Duodenal mucosa (tissue), 2 donors: ENCODE measurements at regions not wholly inside any gene's neighbourhood (a gene's known extent, or its start where the extent isn't known, plus 50 kb on each side); places are given as distances from the start of the nearest gene placed in this dataset.
"Not testable (repeated sequence)": the region's sequence is repeated elsewhere in the genome, so short reads cannot be mapped to it uniquely, and the experiment has no call there.

Experiments
- H3K27ac ChIP-seq: one replicate; pipeline ENCODE4 v1.7.0; 2013; ENCODE audit warnings: low read depth, low read length
- H3K27me3 ChIP-seq, 2 donors: one replicate each; pipeline ENCODE4 v1.7.0; 2013; ENCODE audit warnings: low read length in 2 of 2, control low read depth in 1 of 2; ENCODE audit not compliant: insufficient read depth in 2 of 2, control insufficient read depth in 1 of 2
- H3K36me3 ChIP-seq, 2 donors: one replicate each; pipeline ENCODE4 v1.7.0; 2013; ENCODE audit warnings: low read length in 2 of 2, control low read depth in 1 of 2; ENCODE audit not compliant: insufficient read depth in 2 of 2, control insufficient read depth in 1 of 2
- H3K4me1 ChIP-seq, 2 donors: one replicate each; pipeline ENCODE4 v1.7.0; 2013; ENCODE audit warnings: low read length in 2 of 2, control low read depth in 1 of 2; ENCODE audit not compliant: insufficient read depth in 2 of 2, control insufficient read depth in 1 of 2
- H3K4me3 ChIP-seq, 2 donors: one replicate each; pipeline ENCODE4 v1.7.0; 2013; ENCODE audit warnings: low read length in 2 of 2, low read depth in 1 of 2
- H3K9ac ChIP-seq, 2 donors: one replicate each; pipeline ENCODE4 v1.7.0; 2013; ENCODE audit warnings: low read length in 2 of 2, low read depth in 1 of 2
- H3K9me3 ChIP-seq, 2 donors: one replicate each; pipeline ENCODE4 v1.7.0; 2013; ENCODE audit warnings: low read length in 2 of 2, control low read depth in 1 of 2; ENCODE audit not compliant: control insufficient read depth in 1 of 2

- H3K27ac ChIP-seq = no peak overlapping the region
Measured at GRCh38 chr16:51834133-51834532, 683.1 kb upstream of the SALL1 start.

DNA sequence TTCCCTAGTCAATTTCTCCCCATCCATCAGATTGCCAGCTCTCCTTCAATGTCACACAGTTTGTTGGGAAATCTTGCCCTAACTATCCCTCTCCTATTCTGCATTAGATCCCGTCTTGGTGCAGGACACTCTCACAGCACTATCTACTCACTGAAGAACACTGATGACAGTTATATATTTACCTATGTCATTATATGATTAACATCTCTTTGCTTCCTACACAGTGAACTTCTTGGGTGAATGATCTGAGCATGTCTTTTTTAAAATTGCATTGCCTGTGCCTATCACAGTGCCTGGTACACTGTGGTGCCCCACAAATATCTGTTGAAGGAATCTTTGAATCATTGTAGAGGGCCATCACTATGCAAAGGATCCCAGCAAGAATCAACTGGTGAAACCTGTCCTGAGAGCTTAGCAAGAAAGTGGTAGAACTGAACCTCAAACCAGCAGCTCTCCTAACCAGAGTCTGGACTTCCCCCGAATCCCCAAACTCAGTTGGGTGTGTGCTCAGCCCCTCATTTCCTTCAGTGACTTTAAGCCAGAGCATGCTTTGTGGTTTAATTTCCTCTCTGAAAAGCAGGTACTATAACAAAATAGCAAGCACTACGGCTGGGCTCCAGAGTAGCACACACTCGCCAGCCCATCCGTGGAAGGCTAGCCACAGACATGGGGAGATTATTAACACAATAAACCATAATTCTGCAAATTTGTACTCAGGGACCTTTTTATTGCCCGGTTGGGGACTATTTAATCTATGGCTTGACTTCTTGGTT, 680.7 kb upstream of the SALL1 start:
- no peaks in the 10 kb centered on the region for H3K27me3 ChIP-seq
- no peak overlapping the region for H3K27ac ChIP-seq
- H3K4me3 ChIP-seq = no peak overlapping the region
- H3K9ac ChIP-seq = no peak overlapping the region
- no peaks in the 10 kb centered on the region for H3K9me3 ChIP-seq
- no peaks in the 10 kb centered on the region for H3K4me1 ChIP-seq
- no peaks in the 10 kb centered on the region for H3K36me3 ChIP-seq

More at GRCh38 chr16:51834133-51834532, 683.1 kb upstream of the SALL1 start:
- H3K4me3 ChIP-seq = no peak overlapping the region
- H3K9ac ChIP-seq = no peak overlapping the region
- no peaks in the 10 kb centered on the region for H3K9me3 ChIP-seq
- no peaks in the 10 kb centered on the region for H3K4me1 ChIP-seq
- H3K36me3 ChIP-seq = no peaks in the 10 kb centered on the region
- no peaks in the 10 kb centered on the region for H3K27me3 ChIP-seq

- H3K4me1 ChIP-seq, H3K9ac ChIP-seq, H3K27me3 ChIP-seq, H3K4me3 ChIP-seq, H3K9me3 ChIP-seq, H3K36me3 ChIP-seq, H3K27ac ChIP-seq: not testable (repeated sequence)
Measured at GRCh38 chr16:51831034-51831433, 680.0 kb upstream of the SALL1 start.

DNA sequence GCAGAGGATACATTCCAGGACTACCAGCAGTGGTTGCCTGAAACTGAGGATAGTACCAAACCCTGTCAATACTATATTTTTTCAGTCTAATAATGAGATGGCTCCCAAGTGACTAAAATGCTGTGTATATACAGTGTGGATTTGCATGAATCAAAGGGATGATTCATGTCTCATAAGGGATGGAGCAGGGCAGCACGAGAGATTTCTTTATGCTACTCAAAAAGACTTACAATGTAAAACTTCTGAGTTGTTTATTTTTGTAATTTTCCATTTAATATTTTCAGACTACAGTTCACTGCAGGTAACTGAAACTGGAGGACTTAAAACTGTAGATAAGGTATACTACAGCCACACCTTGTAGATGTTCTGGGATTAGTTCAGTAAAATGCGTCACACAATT, 674.7 kb upstream of the SALL1 start:
- no peak overlapping the region for H3K9ac ChIP-seq
- H3K27ac ChIP-seq = no peak overlapping the region
- no peaks in the 10 kb centered on the region for H3K4me1 ChIP-seq
- H3K36me3 ChIP-seq = no peaks in the 10 kb centered on the region
- H3K9me3 ChIP-seq = no peaks in the 10 kb centered on the region
- H3K4me3 ChIP-seq = no peak overlapping the region
- H3K27me3 ChIP-seq = no peaks in the 10 kb centered on the region

- no peaks in the 10 kb centered on the region for H3K9me3 ChIP-seq
- H3K36me3 ChIP-seq = no peaks in the 10 kb centered on the region
- H3K4me3 ChIP-seq = no peak overlapping the region
- H3K27ac ChIP-seq = no peak overlapping the region
- no peaks in the 10 kb centered on the region for H3K27me3 ChIP-seq
- no peaks in the 10 kb centered on the region for H3K4me1 ChIP-seq
- H3K9ac ChIP-seq = no peak overlapping the region
Measured at GRCh38 chr16:51822471-51822870, 671.4 kb upstream of the SALL1 start.

DNA sequence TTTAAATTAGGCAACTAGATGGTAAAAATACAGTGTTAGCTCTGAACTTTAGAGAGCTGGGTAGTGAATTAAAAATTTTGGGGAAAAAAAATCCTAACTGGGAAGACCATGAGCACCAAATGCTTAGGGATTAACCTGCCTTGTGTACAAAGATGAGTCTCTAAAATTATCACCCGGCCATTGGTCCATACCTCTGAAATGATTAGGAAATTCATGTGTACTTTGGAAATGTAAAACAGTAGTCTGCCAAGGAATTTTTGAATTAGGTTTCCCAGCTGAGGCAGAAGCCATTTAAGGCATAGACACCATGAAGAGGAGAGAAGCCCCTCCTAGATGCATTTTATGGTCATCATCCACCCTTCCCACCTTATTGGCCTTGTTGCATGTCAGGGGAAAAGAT, 670.5 kb upstream of the SALL1 start:
- no peak overlapping the region for H3K27ac ChIP-seq
- H3K36me3 ChIP-seq = no peaks in the 10 kb centered on the region
- no peak overlapping the region for H3K9ac ChIP-seq
- H3K4me1 ChIP-seq = no peaks in the 10 kb centered on the region
- H3K9me3 ChIP-seq = no peaks in the 10 kb centered on the region
- no peaks in the 10 kb centered on the region for H3K27me3 ChIP-seq
- H3K4me3 ChIP-seq = no peak overlapping the region

DNA sequence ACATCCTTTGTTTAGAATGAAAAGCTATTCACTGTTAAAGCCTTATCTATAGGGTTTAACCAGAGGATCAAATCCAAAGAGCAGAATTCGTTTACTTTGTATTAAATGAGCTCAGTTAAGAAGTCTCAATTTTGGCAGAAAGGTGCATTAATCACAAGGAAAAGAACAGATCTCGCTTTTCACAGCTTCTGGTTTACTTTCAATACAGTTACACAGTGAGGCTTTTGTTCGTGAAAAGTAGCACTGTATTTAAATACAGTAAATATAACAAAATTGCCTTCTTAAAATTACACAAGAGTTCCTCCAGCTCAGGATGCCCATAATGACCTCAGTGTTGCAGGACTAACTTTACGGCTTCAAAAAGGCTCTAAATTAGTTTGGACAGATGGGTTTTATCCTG, 669.1 kb upstream of the SALL1 start:
- Histone ChIP-seq H3K4me3 (no peak overlapping the region), H3K9ac (no peak overlapping the region)

DNA sequence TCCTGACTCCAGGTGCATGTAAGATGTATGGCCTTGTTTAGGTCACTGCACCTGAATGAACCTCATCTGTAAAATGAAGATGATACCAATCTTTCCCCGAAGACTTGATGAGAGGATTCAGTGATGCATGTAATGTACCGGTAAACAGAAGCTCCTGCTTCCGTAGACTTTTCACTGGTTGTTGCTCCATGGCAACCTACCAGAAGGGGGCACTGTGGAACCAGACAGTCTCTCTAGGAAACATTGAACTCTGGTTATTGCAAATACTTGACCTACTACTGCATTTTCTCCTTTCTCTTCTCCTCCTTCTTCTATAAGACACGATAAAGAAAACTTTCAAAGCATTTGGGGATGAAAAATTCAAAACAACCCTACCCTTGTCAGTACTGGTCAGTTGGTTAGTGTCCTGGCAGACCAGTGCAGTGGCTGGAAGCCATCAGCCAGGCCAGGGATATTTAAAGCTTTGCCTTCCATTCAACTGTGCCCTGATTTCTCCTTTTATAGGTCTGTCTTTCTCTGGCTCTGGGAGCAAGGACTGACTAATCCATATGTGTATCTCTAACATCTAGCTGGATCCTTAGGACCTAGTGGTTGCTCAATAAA, 667.4 kb upstream of the SALL1 start:
- no peak overlapping the region for H3K9ac ChIP-seq
- no peaks in the 10 kb centered on the region for H3K4me1 ChIP-seq
- H3K9me3 ChIP-seq = no peaks in the 10 kb centered on the region
- H3K27me3 ChIP-seq = no peaks in the 10 kb centered on the region
- H3K36me3 ChIP-seq = no peaks in the 10 kb centered on the region
- H3K4me3 ChIP-seq = no peak overlapping the region
- no peak overlapping the region for H3K27ac ChIP-seq

More for the DNA sequence above, 669.1 kb upstream of the SALL1 start:
- H3K27me3 ChIP-seq = no peaks in the 10 kb centered on the region
- H3K36me3 ChIP-seq = no peaks in the 10 kb centered on the region
- no peak overlapping the region for H3K27ac ChIP-seq
- H3K9me3 ChIP-seq = no peaks in the 10 kb centered on the region
- H3K4me1 ChIP-seq = no peaks in the 10 kb centered on the region

- no peaks in the 10 kb centered on the region for H3K27me3 ChIP-seq
- no peak overlapping the region for H3K9ac ChIP-seq
Measured at GRCh38 chr16:51816929-51817328, 665.9 kb upstream of the SALL1 start.

GRCh38 chr16:51815523-51815922, 664.5 kb upstream of the SALL1 start:
- no peaks in the 10 kb centered on the region for H3K27me3 ChIP-seq
- H3K4me3 ChIP-seq = no peak overlapping the region
- no peaks in the 10 kb centered on the region for H3K4me1 ChIP-seq
- no peaks in the 10 kb centered on the region for H3K36me3 ChIP-seq
- H3K9ac ChIP-seq = no peak overlapping the region
- no peaks in the 10 kb centered on the region for H3K9me3 ChIP-seq
- H3K27ac ChIP-seq = no peak overlapping the region

More at GRCh38 chr16:51816929-51817328, 665.9 kb upstream of the SALL1 start:
- Histone ChIP-seq H3K27ac (no peak overlapping the region), H3K9me3 (no peaks in the 10 kb centered on the region), H3K36me3 (no peaks in the 10 kb centered on the region), H3K4me3 (no peak overlapping the region), H3K4me1 (no peaks in the 10 kb centered on the region)
